ENCODE measurements at regions not wholly inside any gene's neighbourhood (a gene's known extent, or its start where the extent isn't known, plus 50 kb on each side); places are given as distances from the start of the nearest gene placed in this dataset.
"Not testable (repeated sequence)": the region's sequence is repeated elsewhere in the genome, so short reads cannot be mapped to it uniquely, and the experiment has no call there.

DNA sequence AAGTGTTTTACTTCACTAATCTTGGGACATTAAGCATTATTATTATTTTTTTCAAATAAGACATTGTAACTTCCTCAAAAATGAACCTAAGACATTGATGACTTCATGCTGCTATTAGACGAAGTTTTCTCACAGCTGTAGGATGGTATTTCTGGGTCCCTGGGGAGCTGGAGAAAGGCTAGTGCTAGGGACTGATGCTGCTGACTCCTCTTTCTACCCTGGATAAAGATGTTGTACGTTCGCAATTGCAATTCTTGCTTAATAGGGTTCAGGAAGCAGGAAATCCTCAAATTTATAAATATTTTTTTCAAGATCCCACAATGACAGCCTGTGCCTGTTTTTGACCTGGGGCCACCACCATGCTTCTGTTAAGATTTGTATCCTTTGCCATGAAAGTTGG, 526.0 kb downstream of the CCSER2 start:
- no peak for DNase-seq (ENCODE audit: low spot score)

DNA sequence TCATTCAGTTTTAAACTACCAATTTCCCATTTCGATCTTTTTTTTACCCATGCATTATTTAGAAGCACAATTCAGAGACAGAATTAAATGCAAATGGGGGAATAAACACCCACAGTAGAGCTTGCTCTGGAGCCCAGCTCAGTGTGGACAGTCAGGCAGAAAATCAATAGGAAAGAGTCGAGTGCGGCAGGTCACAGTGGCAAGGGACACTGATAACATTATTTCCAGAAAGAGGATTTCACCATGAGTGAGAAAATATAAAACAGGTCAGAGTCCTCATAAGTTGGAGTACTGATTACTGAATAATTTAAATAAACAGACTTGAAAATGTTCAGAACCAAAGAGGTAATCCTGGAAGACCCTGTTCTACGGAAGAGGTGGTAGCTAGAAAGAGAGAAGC, 532.5 kb downstream of the CCSER2 start:
- DNase-seq (ENCODE audit: low spot score) = no peak

DNA sequence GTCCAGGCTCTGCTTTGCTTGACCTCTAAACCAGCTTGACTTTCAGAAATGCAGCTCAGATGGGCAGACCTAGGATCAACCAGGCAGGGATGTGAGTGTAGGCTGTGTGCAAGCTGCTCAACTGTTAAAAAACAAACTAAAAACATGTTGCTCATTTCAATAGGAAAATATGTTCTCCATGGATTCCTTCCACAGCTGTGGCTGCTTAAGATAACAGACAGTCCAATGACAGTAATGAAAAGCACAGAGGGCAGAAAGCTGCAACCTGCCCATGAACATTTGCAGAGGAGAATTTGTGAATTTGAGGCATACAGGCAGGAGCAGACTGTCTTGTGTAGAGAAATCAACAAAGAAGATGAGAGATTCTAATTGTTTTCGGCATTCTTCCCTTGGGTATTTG, 534.2 kb downstream of the CCSER2 start:
- DNase-seq (ENCODE audit: low spot score) = no peak

DNA sequence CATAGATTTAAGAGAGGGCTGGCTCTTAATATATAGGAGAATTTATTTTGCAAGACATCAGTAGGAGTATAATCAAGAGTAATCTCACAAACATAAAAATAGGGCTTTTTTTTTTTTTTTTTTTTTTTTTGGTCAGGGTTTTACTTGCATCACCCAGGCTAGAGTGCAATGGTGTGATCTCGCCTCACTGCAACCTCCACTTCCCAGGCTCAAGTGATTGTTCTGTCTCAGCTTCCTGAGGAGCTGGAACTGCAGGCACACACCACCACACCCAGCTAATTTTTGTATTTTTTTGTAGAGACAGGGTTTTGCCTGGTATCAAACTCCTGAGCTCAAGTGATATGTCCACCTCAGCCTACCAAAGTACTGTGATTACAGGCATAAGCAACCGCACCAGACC, 535.3 kb downstream of the CCSER2 start:
- no peak for DNase-seq (ENCODE audit: low spot score)

DNA sequence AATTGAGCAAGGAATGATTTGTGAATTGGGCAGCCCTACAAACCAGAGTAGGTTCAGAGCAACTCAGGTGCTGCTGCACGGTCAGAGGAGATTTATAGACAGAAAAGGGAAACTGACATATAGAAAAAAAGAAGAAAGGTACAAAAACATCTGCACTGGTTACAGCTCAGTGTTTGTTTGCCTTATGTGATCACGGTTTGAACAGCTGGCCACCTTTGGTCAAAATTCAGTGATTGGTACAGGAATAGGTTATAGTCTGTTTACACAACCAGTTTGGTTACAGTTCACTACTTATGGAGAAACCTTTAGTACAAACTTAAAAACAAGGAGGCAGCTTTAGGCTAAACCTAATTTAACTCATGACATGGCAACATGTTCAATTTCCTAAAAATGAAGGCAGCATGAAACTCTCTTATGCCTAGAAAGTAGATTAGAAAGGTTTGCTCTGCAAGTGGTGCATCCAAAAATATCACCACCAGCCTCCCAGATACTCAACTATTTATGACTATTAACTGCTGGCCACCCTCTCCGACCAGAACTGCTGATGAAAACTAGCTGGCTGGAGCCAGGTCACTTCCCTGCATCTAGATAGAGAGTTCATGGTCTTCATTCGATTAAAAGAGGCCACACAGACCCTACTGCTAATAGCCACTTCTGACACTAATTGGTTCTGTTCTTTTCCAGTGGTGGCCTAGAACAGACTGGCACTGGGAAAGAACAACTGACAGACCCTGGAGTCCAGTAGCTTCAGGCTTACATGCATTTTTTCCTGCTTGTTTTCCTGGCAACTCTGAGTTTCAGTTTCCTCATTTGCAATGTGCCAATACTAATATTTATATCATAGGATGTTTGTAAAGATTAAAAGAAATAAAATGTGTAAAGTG, 548.0 kb downstream of the CCSER2 start:
- DNase-seq (ENCODE audit: low spot score) = no peak

DNA sequence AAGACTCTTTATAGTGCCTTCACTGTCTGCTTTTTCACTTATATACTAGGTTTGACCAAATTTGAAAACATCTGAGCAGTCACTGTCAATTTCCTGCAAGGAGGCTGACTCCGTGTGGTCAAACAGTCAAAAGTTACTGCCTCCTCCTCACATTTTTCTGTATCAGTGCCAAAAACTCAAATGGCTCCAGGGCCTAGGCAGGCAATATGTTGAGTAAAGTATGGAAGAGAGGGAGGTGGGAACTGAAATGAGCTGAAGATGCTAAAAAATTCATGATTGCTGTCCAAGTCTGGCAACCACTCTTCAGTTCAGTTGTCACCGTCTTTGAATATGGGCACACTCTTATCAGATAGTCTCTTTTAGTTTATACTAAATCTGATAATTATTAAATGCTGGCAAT, 551.6 kb downstream of the CCSER2 start:
- no peak for DNase-seq (ENCODE audit: low spot score)

DNA sequence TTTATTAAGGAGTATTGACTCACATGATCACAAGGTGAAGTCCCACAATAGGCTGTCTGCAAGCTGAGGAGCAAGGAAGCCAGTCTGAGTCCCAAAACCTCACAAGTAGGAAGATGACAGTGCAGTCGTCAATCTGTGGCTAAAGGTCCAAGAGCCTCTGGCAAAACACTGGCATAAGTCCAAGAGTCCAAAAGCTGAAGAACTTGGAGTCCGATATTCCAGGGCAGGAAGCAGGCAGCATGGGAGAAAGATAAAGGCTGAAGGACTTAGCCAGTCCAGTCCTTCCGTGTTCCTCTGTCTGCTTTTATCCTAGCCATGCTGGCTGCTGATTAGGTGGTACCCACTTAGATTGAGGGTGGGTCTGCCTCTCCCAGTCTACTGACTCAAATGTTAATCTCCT, 553.3 kb downstream of the CCSER2 start:
- DNase-seq (ENCODE audit: low spot score) = not testable (repeated sequence)

DNA sequence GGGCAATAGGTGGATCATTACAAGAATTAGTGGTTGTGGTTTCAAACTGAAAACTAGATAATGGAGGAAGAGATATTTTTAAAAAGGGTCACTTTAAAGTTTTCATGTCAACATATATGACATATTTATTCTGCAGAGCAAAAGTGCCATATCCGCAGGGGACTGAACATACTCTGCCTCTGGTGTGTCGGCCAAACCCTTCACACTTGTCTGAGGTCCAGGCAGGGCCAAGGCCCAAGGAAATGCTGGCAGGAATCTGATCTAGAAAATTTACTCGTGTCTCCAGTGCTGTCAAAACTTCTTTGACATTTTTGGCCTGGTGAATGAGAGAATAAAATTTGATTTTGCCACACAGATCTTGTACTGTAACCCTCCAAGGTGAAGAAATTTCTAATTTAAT, 562.3 kb downstream of the CCSER2 start:
- no peak for DNase-seq (ENCODE audit: low spot score)

DNA sequence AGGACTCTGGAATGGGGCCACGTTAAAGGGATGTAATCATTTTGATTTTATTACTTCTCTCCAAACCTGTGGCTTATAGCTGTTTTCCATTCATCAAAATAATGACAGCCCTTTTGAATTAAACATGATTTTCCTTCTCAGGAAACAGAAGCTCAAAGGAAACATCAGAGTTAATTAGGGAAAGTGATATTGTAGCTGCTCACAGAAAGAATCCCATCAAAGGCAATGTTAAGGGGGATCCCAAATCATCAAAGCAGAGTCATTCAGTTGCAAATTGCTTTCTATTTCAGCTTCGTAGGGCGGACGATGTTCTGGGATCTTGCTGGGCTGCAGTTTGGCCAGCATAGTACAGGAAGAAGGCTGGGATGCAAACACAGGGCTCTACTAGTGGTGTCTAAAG, 563.2 kb downstream of the CCSER2 start:
- DNase-seq (ENCODE audit: low spot score) = no peak

DNA sequence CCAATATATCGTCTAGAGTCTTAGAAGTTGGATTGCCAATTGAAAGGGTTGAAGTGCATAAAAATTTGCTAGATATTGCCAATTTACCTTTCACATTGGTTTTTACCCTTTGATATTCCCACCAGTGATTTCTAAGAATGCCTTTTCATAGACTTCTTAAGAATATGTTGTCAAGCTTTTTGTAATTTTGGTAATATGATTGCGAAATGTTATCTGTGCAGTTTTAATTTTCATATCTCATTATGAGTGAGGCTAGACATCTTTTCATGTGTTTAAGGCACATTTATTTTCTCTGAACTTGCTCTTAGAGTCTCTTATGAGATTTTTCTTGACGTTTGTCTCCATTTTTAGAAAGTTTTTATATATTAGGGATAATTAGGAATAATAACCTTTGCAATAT, 567.2 kb downstream of the CCSER2 start:
- DNase-seq (ENCODE audit: low spot score) = no peak

DNA sequence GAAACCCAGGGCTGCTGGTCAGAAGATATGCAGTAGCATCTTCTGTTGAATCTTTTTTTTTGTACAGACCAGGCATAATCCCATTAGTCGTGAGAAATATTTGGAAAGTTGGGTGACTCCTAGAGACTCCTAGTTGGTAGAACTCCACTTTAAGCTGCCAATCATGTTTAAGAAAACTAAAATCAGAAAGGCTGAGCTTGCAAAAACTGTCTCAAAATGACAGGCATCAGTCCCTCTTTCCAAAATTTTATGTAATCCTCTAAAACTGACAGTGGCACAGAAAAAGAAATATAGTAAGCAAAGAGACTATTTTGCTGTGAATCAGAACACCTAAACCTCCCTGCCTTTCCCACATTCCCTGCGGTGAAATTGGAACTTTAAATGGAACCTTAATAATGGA, 568.5 kb downstream of the CCSER2 start:
- DNase-seq (ENCODE audit: low spot score) = no peak

DNA sequence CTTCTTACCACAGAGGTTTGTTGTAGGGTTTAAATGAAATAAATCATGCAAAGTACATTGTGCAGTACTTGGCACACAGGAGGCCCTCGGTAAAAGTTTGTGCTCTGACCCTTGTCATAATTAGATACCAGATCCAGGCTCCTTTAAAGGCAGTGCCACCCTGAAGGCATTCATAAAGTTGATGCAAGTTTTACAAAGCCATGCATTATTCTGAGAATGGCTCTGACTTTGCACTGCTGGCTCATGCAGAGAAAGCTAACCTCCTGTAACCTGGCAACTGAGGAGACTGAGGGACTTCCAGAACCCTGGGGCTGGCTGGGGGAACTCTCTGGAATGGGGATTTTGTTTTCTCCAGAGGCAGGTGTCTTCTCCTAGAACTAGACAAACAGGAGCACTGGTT, 570.9 kb downstream of the CCSER2 start:
- no peak for DNase-seq (ENCODE audit: low spot score)

DNA sequence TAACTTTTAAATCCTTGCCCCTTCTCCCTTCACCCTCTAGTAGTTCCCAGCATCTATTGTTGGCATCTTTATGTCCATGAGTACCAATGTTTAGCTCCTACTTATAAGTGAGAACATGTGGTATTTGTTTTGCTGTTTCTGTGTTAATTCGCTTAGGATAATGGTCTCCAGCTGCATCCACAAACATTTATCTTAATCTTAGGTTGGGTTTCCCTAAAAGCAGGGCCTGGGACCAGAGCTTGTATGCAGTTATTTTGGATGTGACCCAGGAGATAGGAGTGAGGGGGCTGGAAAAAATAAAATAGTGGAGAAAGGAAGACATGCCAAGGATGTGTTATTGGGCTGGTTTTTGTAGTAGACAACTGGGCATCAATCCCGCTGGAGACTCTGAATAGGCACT, 571.8 kb downstream of the CCSER2 start:
- no peak for DNase-seq (ENCODE audit: low spot score)

DNA sequence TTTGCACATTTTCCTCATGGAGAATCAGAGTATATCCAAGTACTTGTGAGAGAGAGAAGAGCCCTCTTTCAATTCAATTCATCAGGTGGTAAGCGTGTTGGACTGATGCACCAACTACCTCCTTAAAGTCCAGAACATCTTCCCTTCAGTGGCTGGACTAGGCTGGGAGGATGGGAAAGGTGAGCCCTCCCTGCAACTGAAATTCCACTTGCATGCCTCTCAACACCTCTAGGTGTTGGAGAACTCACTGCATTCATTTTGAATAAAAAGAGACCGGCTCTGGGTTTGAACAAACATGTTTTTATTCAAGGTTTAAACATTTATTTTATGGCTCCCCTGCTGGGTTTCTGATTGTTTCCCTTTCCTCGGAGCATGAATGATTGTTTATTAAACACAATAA, 573.5 kb downstream of the CCSER2 start:
- no peak for DNase-seq (ENCODE audit: low spot score)

DNA sequence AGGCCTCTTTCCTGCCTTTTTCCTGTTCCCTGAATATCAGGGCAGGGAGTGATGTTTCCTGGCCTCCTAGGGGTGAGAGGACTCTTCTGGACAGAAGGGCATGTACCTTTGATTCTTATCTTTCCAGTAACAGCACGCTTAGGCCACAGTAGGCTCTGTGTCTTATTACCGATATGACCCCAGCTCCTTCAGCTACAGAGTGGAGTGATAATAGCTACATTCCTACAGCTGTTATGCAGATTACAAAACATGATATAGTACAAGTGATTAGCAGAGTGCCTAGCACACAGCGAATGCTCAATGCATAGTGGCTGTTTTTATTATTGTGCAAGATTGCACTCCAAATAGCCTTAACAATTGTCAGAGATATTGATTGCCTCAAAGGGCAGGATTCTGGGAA, 574.2 kb downstream of the CCSER2 start:
- DNase-seq (ENCODE audit: low spot score) = no peak

DNA sequence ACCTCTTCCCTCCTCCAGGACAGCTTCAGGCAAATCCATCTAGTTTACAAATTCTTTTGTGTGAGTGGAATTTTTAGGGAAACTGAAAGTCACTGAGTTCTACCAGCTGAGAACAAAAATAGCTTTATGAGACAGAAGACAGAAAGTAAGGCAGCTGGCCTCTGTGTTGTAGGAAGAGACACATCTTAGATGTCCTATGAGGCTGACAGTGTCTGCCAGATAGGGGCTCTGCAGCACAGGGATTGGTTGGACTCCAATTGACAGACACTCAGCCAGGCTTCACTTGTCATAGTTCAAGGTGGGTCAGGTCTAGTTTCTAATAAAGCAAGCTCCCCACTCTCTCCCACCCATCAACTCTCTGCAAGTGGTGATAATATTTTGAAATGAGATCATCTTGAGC, 574.9 kb downstream of the CCSER2 start:
- DNase-seq (ENCODE audit: low spot score) = no peak

DNA sequence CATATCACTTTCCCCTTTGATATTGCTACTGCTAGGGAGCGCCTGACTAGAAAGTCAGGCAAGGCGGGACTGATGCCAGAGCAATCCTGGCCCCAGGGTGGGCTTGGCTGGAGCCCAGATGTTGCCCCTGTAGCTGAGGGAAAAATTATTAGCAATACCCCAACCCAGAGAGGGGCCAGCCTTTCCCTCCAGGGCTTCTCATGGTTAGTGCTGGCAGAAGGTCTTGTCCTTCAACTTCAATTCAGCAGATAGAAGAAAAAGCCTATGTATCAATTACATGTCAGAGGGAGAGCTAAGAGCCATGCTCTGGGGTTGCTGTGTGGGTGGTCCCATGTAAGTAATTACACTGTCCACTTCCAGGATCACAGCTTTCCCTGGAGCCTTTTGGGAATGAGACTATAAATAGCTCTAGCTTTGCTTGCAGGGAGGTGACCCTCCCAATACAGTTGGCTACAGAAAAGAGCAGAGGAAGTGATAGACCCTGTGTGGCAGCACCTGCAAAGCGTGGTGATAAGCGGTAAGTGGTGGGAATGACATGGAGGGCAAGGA, 579.1 kb downstream of the CCSER2 start:
- no peak for DNase-seq (ENCODE audit: low spot score)

DNA sequence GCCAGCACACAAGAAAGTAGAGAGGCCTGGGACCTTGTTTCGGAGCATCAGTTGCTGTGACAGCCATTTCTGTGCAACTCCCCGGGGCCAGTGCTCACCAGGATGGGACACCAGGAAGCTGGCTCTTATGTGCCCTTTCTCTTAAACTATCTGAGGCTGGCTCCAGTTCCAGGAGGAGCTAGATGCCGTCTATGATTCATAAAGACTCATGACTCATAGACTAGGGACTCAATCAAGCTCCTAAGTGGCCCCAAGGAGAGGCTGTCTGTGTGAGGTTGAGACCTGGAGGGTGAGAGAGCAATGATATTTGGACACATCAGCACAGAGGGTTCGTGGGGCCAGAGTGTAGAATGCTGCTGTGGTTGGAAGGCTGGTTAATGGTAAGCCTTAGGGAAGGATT, 580.1 kb downstream of the CCSER2 start:
- DNase-seq (ENCODE audit: low spot score) = no peak

DNA sequence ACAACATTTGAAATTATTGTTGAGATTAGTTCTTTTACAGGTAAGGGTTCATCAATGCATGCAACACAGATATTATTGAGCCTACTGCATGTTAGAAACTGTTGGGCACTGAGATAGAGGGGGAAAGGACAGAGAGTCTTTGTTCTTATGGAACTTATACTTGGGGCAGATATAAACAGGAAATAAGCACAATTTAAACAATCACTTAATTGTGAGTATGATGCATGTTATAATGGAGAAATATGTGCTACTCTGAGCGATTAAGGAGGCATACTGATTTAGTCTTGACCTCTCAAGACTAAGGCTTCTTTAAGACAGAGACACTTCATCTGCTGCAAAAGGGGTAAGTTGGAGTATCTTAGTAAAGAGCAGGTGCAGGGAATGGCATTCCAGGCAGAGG, 593.3 kb downstream of the CCSER2 start:
- DNase-seq (ENCODE audit: low spot score) = no peak

DNA sequence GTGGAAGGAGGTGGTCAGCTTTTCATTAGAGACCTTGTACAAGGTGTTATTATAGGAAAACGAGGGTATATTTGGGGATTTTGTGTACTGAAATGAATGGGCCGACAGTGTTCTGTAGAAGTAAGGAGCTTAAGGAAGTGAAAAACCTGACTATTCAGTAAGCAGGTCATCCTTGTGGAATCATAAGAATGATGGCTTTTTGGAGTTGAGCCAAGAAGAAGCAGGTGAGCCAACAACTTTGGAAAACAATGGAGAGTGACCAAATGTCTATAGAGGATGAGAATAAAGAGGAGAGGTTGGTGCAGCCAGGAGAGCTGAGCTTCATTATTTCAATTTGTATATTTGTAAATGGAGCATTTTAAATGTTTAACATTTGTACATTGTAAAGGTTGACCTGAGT, 595.7 kb downstream of the CCSER2 start:
- no peak for DNase-seq (ENCODE audit: low spot score)

DNA sequence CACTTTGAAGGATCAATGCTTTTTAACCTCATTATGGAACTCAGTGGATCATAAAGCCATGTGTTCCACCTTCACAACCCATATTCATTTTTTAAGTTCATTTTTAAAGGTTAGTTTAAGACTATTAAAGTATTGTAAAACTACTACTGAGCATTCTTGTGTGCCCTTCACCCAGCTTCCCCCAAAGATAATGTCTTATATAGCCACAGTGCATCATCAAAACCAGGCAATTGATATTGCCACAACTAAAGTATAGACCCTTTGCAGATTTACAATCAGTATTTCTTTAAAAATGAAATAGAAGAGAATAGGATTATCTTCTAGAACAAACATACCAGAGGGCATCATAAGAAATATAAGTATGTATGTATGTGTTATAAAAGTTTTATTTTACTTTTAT, 597.1 kb downstream of the CCSER2 start:
- DNase-seq (ENCODE audit: low spot score) = no peak

DNA sequence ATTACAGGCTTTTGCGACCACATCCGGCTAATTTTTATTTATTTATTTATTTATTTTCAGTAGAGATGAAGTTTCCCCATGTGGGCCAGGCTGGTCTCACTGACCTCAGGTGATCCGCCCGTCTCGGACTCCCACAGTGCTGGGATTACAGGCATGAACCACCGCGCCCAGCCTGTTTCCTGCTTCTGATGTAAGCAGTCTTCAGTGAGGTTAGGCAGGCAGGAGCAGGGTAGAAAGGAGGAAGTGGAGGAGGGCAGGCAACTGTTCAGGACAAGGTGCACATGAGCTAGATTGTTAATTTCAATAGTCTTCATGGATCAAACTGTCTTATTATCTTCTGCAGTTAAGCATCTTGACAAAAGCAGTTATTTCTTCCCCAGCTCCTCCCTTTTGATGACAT, 605.0 kb downstream of the CCSER2 start:
- no peak for DNase-seq (ENCODE audit: low spot score)

DNA sequence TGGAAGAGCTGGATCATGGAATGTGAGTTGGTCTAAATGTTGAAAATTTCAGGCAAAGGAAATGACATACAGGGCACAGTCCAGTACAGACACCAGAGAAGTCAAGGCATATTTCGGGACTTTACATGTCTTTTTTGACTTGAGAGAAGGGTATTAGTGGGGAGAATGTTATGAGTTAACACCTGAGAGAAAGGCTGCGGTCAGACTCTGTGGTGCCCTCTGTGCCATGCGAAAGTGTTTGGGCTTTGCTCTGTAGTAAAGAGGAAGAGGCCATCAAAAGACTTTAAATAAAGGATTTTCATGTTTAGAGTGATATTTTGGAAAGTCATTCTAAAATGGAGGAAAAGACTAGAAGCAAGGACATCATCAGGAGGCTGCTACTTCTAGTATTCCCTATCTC, 607.4 kb downstream of the CCSER2 start:
- DNase-seq (ENCODE audit: low spot score) = no peak

Measured in AG08395 (cell line).